ENCODE measurements at regions not wholly inside any gene's neighbourhood (a gene's known extent, or its start where the extent isn't known, plus 50 kb on each side); places are given as distances from the start of the nearest gene placed in this dataset.

GRCh38 chr4:59881632-59882031 lies 1318.5 kb upstream of the ADGRL3 start:
- DNase-seq (ENCODE audit: low spot score), result no peak

DNA sequence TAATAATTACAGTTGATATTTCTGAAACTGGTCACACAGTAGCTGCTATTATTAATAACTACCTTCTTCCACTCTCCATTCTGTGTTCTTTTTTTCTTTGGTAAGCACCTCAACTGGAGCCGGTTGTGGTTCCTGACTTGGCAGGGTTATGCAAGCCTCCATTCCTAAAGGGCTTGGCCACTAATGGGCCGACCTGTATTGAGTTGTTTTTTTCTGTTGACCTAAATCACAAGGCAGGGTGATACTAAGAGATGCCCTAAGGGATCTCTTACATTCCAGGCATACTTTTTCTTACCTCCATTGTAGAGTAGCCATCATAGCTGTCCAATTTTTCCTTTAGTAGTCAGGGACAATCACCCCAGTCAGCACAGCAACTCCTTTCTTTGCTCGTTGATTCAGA lies 1295.8 kb upstream of the ADGRL3 start:
- DNase-seq (ENCODE audit: low spot score), result no peak

DNA sequence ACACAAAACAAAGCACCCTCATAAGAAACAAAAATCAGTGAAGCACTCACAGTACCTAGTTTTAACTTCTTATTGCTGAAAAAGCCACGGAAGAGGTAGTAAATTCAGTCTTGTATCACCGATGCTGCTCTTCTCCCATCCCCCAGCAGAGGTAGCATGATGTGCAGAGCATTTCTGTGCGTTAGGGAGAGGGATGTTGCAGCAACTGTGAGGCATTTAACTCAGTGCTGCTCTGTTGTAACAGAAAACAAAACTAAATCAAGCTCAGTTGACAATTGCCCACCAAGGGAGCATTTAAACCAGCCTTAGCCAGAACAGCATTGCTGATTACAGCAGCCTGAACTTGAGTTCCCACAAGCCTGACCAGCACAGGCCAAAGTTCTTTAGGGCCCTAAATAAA lies 1279.7 kb upstream of the ADGRL3 start:
- DNase-seq (ENCODE audit: low spot score), result no peak

- no peak for DNase-seq (ENCODE audit: low spot score)
Measured at GRCh38 chr4:59925290-59925689, 1274.8 kb upstream of the ADGRL3 start.

DNA sequence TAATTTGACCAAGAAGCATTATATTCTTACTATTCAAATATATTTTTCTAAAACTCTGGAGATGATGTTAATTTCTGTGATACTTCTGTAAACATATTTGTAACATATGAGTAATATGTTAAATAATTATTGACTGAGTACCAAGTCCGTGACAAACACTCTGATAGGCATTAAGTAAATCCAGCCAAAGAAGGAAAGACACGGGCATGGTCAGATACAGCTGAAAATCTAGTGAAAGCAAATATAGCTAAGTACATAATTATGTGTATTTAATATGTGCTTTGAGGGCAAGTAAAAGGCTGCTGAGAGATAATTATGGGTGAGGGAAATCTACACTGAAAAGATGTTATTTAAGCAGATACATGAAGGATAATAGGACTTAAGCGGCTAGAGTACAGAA lies 1263.6 kb upstream of the ADGRL3 start:
- no peak for DNase-seq (ENCODE audit: low spot score)

- no peak for DNase-seq (ENCODE audit: low spot score)
Measured at GRCh38 chr4:59938166-59938565, 1262.0 kb upstream of the ADGRL3 start.

- no peak for DNase-seq (ENCODE audit: low spot score)
Measured at GRCh38 chr4:59945277-59945676, 1254.8 kb upstream of the ADGRL3 start.

DNA sequence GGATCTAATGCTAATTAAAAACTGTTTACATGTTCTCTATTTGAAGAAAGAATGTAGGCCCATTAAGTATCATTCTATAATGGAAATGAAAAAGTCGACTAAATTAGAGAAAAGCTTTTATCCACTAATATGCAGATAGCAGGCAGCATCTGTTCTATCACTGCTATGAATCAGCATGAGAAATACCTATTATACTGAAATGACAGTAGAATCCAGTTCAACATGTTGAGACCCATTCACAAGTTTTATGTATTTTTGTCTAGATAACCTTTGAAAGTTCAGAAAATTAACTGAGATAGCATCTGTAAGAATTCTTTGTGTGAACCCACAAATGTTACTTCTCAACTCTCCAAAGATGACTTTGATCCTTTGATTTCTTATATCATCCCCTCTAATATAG lies 1254.4 kb upstream of the ADGRL3 start:
- DNase-seq (ENCODE audit: low spot score), result no peak

- DNase-seq (ENCODE audit: low spot score), result no peak
Measured at GRCh38 chr4:59956366-59956765, 1243.8 kb upstream of the ADGRL3 start.

GRCh38 chr4:59960143-59960542 lies 1240.0 kb upstream of the ADGRL3 start:
- no peak for DNase-seq (ENCODE audit: low spot score)

GRCh38 chr4:59966758-59967157 lies 1233.4 kb upstream of the ADGRL3 start:
- DNase-seq (ENCODE audit: low spot score), result no peak

- no peak for DNase-seq (ENCODE audit: low spot score)
Measured at GRCh38 chr4:59968796-59969195, 1231.3 kb upstream of the ADGRL3 start.

DNA sequence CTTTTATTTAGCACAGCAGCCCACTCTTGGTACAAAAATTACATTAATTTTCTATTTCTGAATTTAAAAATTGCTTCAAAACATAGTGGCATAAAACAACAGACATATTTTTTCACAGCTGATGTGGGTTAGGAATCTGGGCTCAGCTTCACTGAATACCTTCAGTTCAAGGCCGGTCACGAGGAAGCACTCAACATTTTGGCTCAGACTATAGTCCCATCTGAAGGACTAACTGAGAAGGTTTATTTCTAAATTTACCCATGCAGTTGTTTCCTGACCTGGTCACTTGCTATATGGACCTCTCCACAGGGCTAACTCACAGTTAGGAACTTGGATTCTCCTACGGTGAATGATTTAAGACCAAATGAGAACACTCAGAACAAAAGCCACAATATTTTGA lies 1230.2 kb upstream of the ADGRL3 start:
- DNase-seq (ENCODE audit: low spot score), result no peak

- no peak for DNase-seq (ENCODE audit: low spot score)
Measured at GRCh38 chr4:59971952-59972351, 1228.2 kb upstream of the ADGRL3 start.

GRCh38 chr4:59973492-59973891 lies 1226.6 kb upstream of the ADGRL3 start:
- no peak for DNase-seq (ENCODE audit: low spot score)

DNA sequence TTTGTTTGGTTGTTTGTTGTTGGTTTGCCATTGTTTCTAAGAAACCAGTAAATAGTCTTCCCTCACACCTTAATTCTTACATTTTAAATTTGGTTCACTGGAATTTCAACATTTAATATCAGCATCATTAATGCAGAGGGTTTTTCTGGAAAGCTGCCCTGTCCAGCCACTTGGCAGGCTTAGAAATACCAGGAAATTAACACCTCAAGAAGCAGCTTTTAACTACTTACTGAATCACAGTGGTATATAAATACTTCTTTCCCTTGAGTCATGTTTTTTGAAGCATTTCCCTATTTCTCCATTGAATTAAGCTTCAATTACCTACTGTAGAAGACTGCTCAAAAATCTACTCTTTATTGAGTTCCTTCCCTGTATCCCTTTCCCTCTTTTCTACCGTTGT lies 1221.1 kb upstream of the ADGRL3 start:
- no peak for DNase-seq (ENCODE audit: low spot score)

GRCh38 chr4:59983852-59984251 lies 1216.3 kb upstream of the ADGRL3 start:
- no peak for DNase-seq (ENCODE audit: low spot score)

DNA sequence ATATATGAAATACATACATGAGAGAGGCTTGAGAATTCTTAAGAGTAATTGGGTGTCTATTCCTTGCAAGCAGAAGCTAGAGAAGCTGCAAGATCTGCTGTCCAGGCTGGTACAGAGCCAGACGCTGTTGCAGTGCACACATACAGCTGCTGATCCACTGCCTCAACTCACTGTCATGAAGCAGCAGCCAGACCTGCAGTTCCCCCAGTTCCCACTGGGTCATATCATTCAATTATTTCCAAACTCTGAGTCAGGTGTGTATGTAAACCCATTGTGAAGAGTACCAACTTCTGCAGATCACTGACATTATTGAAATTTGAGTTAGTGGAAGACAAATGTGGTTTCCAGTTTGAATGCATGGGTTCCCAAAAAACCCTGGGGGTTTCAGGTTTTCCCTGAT lies 1212.8 kb upstream of the ADGRL3 start:
- DNase-seq (ENCODE audit: low spot score), result no peak

DNA sequence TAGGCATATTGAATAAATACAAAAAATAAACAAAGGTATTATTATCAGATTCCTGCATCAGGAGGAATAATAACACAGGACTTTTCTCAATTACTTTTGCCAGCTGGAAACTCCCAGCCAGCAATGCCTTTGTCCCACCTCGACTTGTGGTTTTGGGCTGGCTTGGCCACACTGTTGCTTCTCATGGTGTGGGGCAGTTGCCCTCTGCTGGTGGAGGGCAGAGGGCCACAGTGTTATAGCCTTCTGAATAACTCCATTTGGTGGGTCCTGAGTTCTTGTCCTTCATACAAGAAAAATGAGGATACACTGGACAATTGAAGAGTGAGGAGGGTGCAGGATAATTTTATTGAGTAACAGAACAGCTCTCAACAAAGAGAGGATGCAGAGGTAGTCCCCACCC lies 1206.0 kb upstream of the ADGRL3 start:
- DNase-seq (ENCODE audit: low spot score), result no peak

DNA sequence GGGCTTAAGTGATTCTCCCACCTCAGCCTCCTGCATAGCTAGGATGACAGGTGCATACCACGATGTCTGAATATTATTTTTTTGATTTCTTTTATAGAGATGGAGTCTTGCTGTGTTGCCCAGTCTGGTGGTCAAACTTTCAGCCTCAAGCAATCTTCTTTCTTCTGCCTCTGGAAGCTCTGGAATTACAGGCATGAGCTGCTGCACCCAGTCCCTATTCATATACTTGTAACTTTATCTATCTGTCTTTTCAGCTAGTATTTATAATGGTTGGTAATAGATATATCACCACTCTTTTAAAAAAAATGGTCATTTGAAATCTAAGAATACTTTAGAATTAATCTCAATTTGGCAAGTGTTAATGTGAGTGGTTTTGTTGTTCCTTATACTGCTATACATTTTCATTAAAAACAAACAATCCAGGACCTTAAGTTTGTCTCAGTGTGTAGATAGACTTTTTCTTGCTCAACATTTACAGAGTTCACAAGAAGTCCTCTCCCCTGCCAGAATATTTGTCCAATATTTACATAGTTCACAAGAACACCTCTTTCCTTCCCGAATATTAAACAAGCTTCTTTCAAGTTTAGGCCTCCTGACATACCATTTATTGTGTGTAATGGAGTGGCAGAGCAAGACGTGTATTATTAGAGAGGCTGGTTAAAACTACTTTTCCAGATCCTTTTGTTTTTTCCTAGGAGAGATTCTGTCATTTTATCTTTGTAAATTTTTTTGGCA lies 1197.4 kb upstream of the ADGRL3 start:
- no peak for DNase-seq (ENCODE audit: low spot score)

DNA sequence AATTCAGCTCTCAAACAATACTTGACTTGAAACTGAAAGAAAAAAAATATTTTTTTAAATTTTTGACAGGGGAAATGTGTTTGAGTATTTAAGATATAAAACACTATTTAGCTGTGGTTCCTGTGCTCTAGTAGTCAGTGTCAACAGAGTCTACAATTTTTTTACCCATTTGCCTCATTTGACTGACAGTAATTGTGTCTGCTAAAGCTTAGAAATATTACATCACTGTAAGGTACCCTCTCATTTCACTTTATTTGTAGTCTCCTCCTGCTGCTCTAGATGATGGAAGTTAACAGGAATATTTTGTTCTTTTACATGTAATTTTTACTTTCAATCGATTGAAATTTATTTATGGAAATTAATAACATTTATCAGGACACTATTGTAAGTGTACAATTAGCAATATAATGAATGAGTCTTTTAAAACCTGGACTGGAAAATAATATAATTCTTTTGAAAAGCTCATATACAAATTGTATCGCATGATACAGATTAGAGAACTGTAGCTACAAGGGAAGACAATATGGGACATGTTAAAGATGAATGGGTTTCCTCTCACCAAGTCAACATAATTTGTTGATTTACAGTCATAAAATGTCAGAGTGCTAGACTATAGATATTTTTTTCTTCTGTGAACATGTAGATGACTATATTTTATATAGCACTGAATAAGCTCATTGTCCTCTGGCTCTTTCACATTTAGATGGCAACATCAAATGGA lies 1186.5 kb upstream of the ADGRL3 start:
- DNase-seq (ENCODE audit: low spot score), result no peak

GRCh38 chr4:60016971-60017370 lies 1183.2 kb upstream of the ADGRL3 start:
- DNase-seq (ENCODE audit: low spot score), result no peak

DNA sequence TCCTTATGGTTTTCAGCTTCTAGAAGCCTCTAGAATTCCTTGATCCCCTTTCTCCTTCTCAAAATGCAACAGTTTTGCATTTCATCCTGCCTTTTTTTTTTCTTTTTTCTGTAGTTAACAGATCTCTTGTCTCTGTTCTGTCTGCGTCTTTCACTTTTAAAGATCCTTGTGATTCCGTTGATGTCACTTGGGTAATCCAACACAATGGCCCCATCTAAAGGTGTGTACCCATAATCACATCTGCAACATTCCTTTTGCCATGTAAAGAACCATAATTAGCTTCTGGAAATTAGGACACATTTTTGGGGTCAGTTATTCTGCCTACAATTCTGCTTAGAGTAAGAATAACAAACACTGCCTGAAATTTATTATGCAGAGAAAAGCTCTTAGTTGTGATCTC lies 1180.9 kb upstream of the ADGRL3 start:
- DNase-seq (ENCODE audit: low spot score), result no peak

GRCh38 chr4:60019946-60020345 lies 1180.2 kb upstream of the ADGRL3 start:
- DNase-seq (ENCODE audit: low spot score), result no peak

Measured in SW480 (cell line).